IMR-90 (cell line): ENCODE measurements at regions not wholly inside any gene's neighbourhood (a gene's known extent, or its start where the extent isn't known, plus 50 kb on each side); places are given as distances from the start of the nearest gene placed in this dataset.

Experiments used
- ATAC-seq: fragments of 200-7000 bp; cut with Tn5 transposase; 2 replicates; pipeline ENCODE4 v1.9.1; 2020; ENCODE audit warnings: low read depth, mild to moderate bottlenecking, moderate library complexity
- BruUV-seq: library from RNA; stranded (reverse); fragments of 400-500 nt; replicated peaks from 2 replicates; lab custom pipeline; 2021; lab: Mats Ljungman, UMichigan
- CTCF ChIA-PET: fragments of 300-600 bp; formaldehyde crosslinking; extraction: SDS; loops from one replicate; lab custom pipeline; 2021; ENCODE audit warnings: antibody characterized with exemption; lab: Yijun Ruan, JAX
- POLR2A ChIA-PET: fragments of 300-600 bp; sonication (Branson Sonifier 250); formaldehyde crosslinking; loops from one replicate; lab custom pipeline; 2022; ENCODE audit warnings: antibody characterized with exemption; ENCODE audit not compliant: unreplicated experiment; lab: Charles Lee
- DNase-seq: peaks from one replicate; pipeline ENCODE4 v3.0.0; 2013
- H2AFZ ChIP-seq: replicated peaks from 2 replicates; pipeline ENCODE3; 2013; ENCODE audit warnings: low read length, mild to moderate bottlenecking; ENCODE audit not compliant: poor library complexity
- H2AK5ac ChIP-seq: 2 replicates; pipeline ENCODE4 v1.6.1; 2013; ENCODE audit warnings: low read depth, low read length, inconsistent platforms
- H2AK9ac ChIP-seq: replicated peaks from 2 replicates; pipeline ENCODE3; 2013; ENCODE audit warnings: mild to moderate bottlenecking, low read depth, low read length, moderate library complexity; ENCODE audit not compliant: poor library complexity
- H2BK120ac ChIP-seq: 2 replicates; pipeline ENCODE4 v1.6.1; 2013; ENCODE audit warnings: low read depth, low read length, inconsistent platforms
- H2BK15ac ChIP-seq: 3 replicates; pipeline ENCODE4 v1.6.1; 2013; ENCODE audit warnings: low read depth, low read length, inconsistent platforms
- H2BK20ac ChIP-seq: 2 replicates; pipeline ENCODE4 v1.6.1; 2013; ENCODE audit warnings: low read depth, mild to moderate bottlenecking, inconsistent platforms, low read length, moderate library complexity
- H2BK5ac ChIP-seq: 2 replicates; pipeline ENCODE4 v1.6.1; 2013; ENCODE audit warnings: mild to moderate bottlenecking, low read depth, low read length, inconsistent platforms; ENCODE audit not compliant: poor library complexity, severe bottlenecking
- H3K14ac ChIP-seq: replicated peaks from 2 replicates; pipeline ENCODE4 v1.6.1; 2013; ENCODE audit warnings: low read depth, low read length, inconsistent platforms
- H3K18ac ChIP-seq: 2 replicates; pipeline ENCODE4 v1.6.1; 2013; ENCODE audit warnings: low read depth, low read length, control low read depth
- H3K23ac ChIP-seq: 2 replicates; pipeline ENCODE4 v1.6.1; 2013; ENCODE audit warnings: low read depth, low read length, inconsistent platforms
- H3K27ac ChIP-seq: 2 replicates; pipeline ENCODE4 v1.5.1; 2013; ENCODE audit warnings: mild to moderate bottlenecking, control low read depth, low read length; ENCODE audit not compliant: insufficient read depth
- H3K27me3 ChIP-seq: 2 replicates; pipeline ENCODE4 v1.6.1; 2013; ENCODE audit warnings: low read length; ENCODE audit not compliant: control insufficient read depth, insufficient read depth
- H3K36me3 ChIP-seq: 2 replicates; pipeline ENCODE4 v1.6.1; 2013; ENCODE audit warnings: low read length, mixed read lengths; ENCODE audit not compliant: control insufficient read depth, insufficient read depth
- H3K4ac ChIP-seq: 2 replicates; pipeline ENCODE4 v1.6.1; 2013; ENCODE audit warnings: low read depth, low read length, inconsistent platforms
- H3K4me1 ChIP-seq: 2 replicates; pipeline ENCODE4 v1.6.1; 2013; ENCODE audit warnings: low read length, mixed read lengths; ENCODE audit not compliant: control insufficient read depth, insufficient read depth
- H3K4me2 ChIP-seq: 2 replicates; pipeline ENCODE4 v1.6.1; 2013; ENCODE audit warnings: low read depth, mild to moderate bottlenecking, control low read depth, low read length, moderate library complexity
- H3K4me3 ChIP-seq: 2 replicates; pipeline ENCODE4 v1.5.1; 2013; ENCODE audit warnings: low read depth, mild to moderate bottlenecking, control low read depth, low read length, moderate library complexity; ENCODE audit not compliant: insufficient read depth
- H3K56ac ChIP-seq: 2 replicates; pipeline ENCODE4 v1.6.1; 2013; ENCODE audit warnings: low read length, inconsistent platforms; ENCODE audit not compliant: insufficient read depth; ENCODE audit errors: extremely low read depth
- H3K79me1 ChIP-seq, 2 experiments: 2 replicates each; pipeline ENCODE4 v1.6.1; 2013; ENCODE audit warnings: low read length in 2 of 2, inconsistent platforms in 1 of 2, low read depth in 1 of 2
- H3K9ac ChIP-seq: 2 replicates; pipeline ENCODE4 v1.6.1; 2013; ENCODE audit warnings: low read depth, low read length, control low read depth
- H3K9me1 ChIP-seq: 2 replicates; pipeline ENCODE4 v1.6.1; 2013; ENCODE audit warnings: low read length, inconsistent platforms; ENCODE audit not compliant: insufficient read depth
- H3K9me3 ChIP-seq: 2 replicates; pipeline ENCODE4 v1.6.1; 2013; ENCODE audit warnings: low read length; ENCODE audit not compliant: control insufficient read depth, insufficient read depth
- H4K20me1 ChIP-seq: 2 replicates; pipeline ENCODE4 v1.6.1; 2013; ENCODE audit warnings: low read length, inconsistent platforms; ENCODE audit not compliant: insufficient read depth
- H4K5ac ChIP-seq: 2 replicates; pipeline ENCODE4 v1.6.1; 2013; ENCODE audit warnings: mild to moderate bottlenecking, low read depth, low read length, control low read depth
- H4K8ac ChIP-seq, 2 experiments: 2 replicates each; pipeline ENCODE4 v1.6.1; 2013; ENCODE audit warnings: low read depth in 2 of 2, low read length in 2 of 2, control low read depth in 1 of 2, inconsistent platforms in 1 of 2
- H4K91ac ChIP-seq: 2 replicates; pipeline ENCODE4 v1.6.1; 2013; ENCODE audit warnings: low read depth, low read length, inconsistent platforms; ENCODE audit not compliant: insufficient read depth
- BHLHE40 ChIP-seq: fragments of 150-350 bp; IDR thresholded peaks from 2 replicates; pipeline ENCODE4 v1.6.1; 2016; ENCODE audit warnings: mild to moderate bottlenecking, low read depth, low read length
- CEBPB ChIP-seq: IDR thresholded peaks from 2 replicates; pipeline ENCODE4 v1.6.1; 2012; ENCODE audit warnings: low read depth, low read length, improper control_type of control experiment
- CHD1 ChIP-seq: IDR thresholded peaks from 2 replicates; pipeline ENCODE4 v1.6.1; 2012; ENCODE audit warnings: low read depth, low read length, improper control_type of control experiment
- CTCF ChIP-seq: conservative IDR thresholded peaks from 2 replicates; pipeline ENCODE4 v1.5.1; 2012; ENCODE audit warnings: mild to moderate bottlenecking, low read depth, low read length, improper control_type of control experiment
- ELK1 ChIP-seq: fragments of 150-350 bp; IDR thresholded peaks from 2 replicates; pipeline ENCODE4 v1.6.1; 2016; ENCODE audit warnings: low read depth, mild to moderate bottlenecking, low read length, moderate library complexity, borderline replicate concordance
- FOS ChIP-seq: fragments of 150-350 bp; IDR thresholded peaks from 2 replicates; pipeline ENCODE4 v1.6.1; 2016; ENCODE audit warnings: low read depth, low read length
- MAFK ChIP-seq: IDR thresholded peaks from 2 replicates; pipeline ENCODE4 v1.6.1; 2012; ENCODE audit warnings: low read depth, low read length, improper control_type of control experiment
- MAZ ChIP-seq: IDR thresholded peaks from 2 replicates; pipeline ENCODE4 v1.6.1; 2012; ENCODE audit warnings: low read depth, mild to moderate bottlenecking, low read length, improper control_type of control experiment, moderate library complexity, borderline replicate concordance
- MXI1 ChIP-seq: IDR thresholded peaks from 2 replicates; pipeline ENCODE4 v1.6.1; 2012; ENCODE audit warnings: low read depth, mild to moderate bottlenecking, low read length, moderate library complexity, borderline replicate concordance
- NFE2L2 ChIP-seq: fragments of 150-350 bp; IDR thresholded peaks from 2 replicates; pipeline ENCODE4 v1.6.1; 2016; ENCODE audit warnings: low read depth, mild to moderate bottlenecking, low read length
- POLR2A ChIP-seq: IDR thresholded peaks from 2 replicates; pipeline ENCODE4 v1.6.1; 2012; ENCODE audit warnings: mild to moderate bottlenecking, low read depth, low read length
- RAD21 ChIP-seq: IDR thresholded peaks from 2 replicates; pipeline ENCODE4 v1.6.1; 2012; ENCODE audit warnings: low read length, improper control_type of control experiment
- RCOR1 ChIP-seq: IDR thresholded peaks from 2 replicates; pipeline ENCODE4 v1.6.1; 2012; ENCODE audit warnings: mild to moderate bottlenecking, low read length, improper control_type of control experiment; ENCODE audit not compliant: insufficient replicate concordance
- RFX5 ChIP-seq: IDR thresholded peaks from 2 replicates; pipeline ENCODE4 v1.8.0; 2012; ENCODE audit warnings: low read depth, mild to moderate bottlenecking, low read length, moderate library complexity
- SMC3 ChIP-seq: fragments of 150-350 bp; IDR thresholded peaks from 2 replicates; pipeline ENCODE4 v1.6.1; 2016; ENCODE audit warnings: low read depth, mild to moderate bottlenecking, antibody characterized with exemption, low read length, moderate library complexity
- USF2 ChIP-seq: fragments of 150-350 bp; IDR thresholded peaks from 2 replicates; pipeline ENCODE4 v1.6.1; 2017; ENCODE audit warnings: mild to moderate bottlenecking, antibody characterized with exemption, low read length, low read depth
- dilution Hi-C: fragments of 300-500 bp; cut with HindIII; formaldehyde crosslinking; loops from one replicate; pipeline ENCODE4 v1.14.3; 2018; ENCODE audit warnings: low sequenced_read_pairs; ENCODE audit not compliant: unreplicated experiment
- in situ Hi-C: fragments of 300-500 bp; cut with MboI; formaldehyde crosslinking; loops from 3 replicates; pipeline ENCODE4 v1.14.3; 2019; ENCODE audit warnings: low sequenced_read_pairs, inconsistent platforms, mixed read lengths
- intact Hi-C: fragments of 100-400 bp; cut with micrococcal nuclease; formaldehyde crosslinking; loops from 2 replicates; pipeline ENCODE4 v1.10.0; 2022

GRCh38 chr9:87178302-87178701 lies 231.0 kb upstream of the GAS1 start:
- H3K9me1 ChIP-seq, result no peaks in the 10 kb centered on the region
- H3K4me1 ChIP-seq, result peaks cover 4% of the 10 kb centered on the region; the same call in 1 of the 2 replicates
- no peaks in the 10 kb centered on the region; the same call in 1 of the 2 replicates for H3K9me3 ChIP-seq
- no peaks in the 10 kb centered on the region for H3K79me1 ChIP-seq
- no peak overlapping the region for H4K5ac ChIP-seq
- no peaks in the 10 kb centered on the region for H3K27me3 ChIP-seq
- no peak overlapping the region for H4K8ac ChIP-seq
- no peak overlapping the region for H2BK20ac ChIP-seq
- no peak overlapping the region for H2BK15ac ChIP-seq
- ATAC-seq, result no peak
- H3K4me2 ChIP-seq, result no peak overlapping the region
- H4K20me1 ChIP-seq, result no peaks in the 10 kb centered on the region
- dilution Hi-C loops (no loop called here), in situ Hi-C loops (no loop called here), intact Hi-C loops (no loop called here)
- no peaks in the 10 kb centered on the region for H3K36me3 ChIP-seq
- no peak overlapping the region for H2AFZ ChIP-seq
- no peak for DNase-seq
- H2BK120ac ChIP-seq, result no peak overlapping the region
- H3K23ac ChIP-seq, result no peak overlapping the region
- no peak overlapping the region for H4K91ac ChIP-seq
- no peak overlapping the region for H2AK9ac ChIP-seq
- no peak overlapping the region for H3K14ac ChIP-seq
- ChIA-PET CTCF (no interaction called here), POLR2A (no interaction called here)
- H3K4ac ChIP-seq, result no peak overlapping the region
- no peak overlapping the region for H3K18ac ChIP-seq
- H2AK5ac ChIP-seq, result no peak overlapping the region
- H2BK5ac ChIP-seq, result no peak overlapping the region
- BruUV-seq, result no TSS peak
- H3K56ac ChIP-seq, result no peak overlapping the region
- H3K4me3 ChIP-seq, result no peak overlapping the region
- TF ChIP-seq RAD21 (no peak), MXI1 (no peak), ELK1 (no peak), USF2 (no peak), RCOR1 (no peak), CTCF (no peak), MAZ (no peak), POLR2A (no peak), FOS (no peak), MAFK (no peak), CHD1 (no peak), BHLHE40 (no peak), NFE2L2 (no peak), RFX5 (no peak), SMC3 (no peak), CEBPB (no peak)
- no peak overlapping the region for H3K9ac ChIP-seq
- H3K27ac ChIP-seq, result no peak overlapping the region
